RWPE2 (cell line): ENCODE measurements at regions not wholly inside any gene's neighbourhood (a gene's known extent, or its start where the extent isn't known, plus 50 kb on each side); places are given as distances from the start of the nearest gene placed in this dataset.

Source experiments
- ATAC-seq: fragments of 200-7000 bp; cut with Tn5 transposase; 3 replicates; pipeline ENCODE4 v1.9.1; 2021; ENCODE audit warnings: low read depth
- DNase-seq: peaks from one replicate; pipeline ENCODE4 v3.0.0-alpha.2; 2020; ENCODE audit warnings: low spot score
- H3K27ac ChIP-seq: fragments of 450-650 bp; 2 replicates; pipeline ENCODE4 v1.5.1; 2017; ENCODE audit warnings: mild to moderate bottlenecking; ENCODE audit not compliant: poor library complexity, severe bottlenecking
- H3K27me3 ChIP-seq: fragments of 250-450 bp; sonication (Bioruptor Pico); 2 replicates; pipeline ENCODE4 v1.5.1; 2021; ENCODE audit warnings: mild to moderate bottlenecking, moderate library complexity; ENCODE audit not compliant: insufficient read depth, poor library complexity, severe bottlenecking
- H3K36me3 ChIP-seq: fragments of 250-450 bp; sonication (Bioruptor Pico); 2 replicates; pipeline ENCODE4 v1.5.1; 2020; ENCODE audit warnings: low read depth, mild to moderate bottlenecking, moderate library complexity
- H3K4me1 ChIP-seq: fragments of 250-450 bp; sonication (Bioruptor Pico); 2 replicates; pipeline ENCODE4 v1.5.1; 2021; ENCODE audit warnings: mild to moderate bottlenecking, moderate library complexity; ENCODE audit not compliant: insufficient read depth, poor library complexity, severe bottlenecking
- H3K4me3 ChIP-seq: fragments of 250-450 bp; sonication (Bioruptor Pico); 2 replicates; pipeline ENCODE4 v1.5.1; 2021; ENCODE audit warnings: mild to moderate bottlenecking, moderate library complexity; ENCODE audit not compliant: severe bottlenecking
- H3K9me3 ChIP-seq: fragments of 250-450 bp; sonication (Bioruptor Pico); 2 replicates; pipeline ENCODE4 v1.5.1; 2021; ENCODE audit warnings: mild to moderate bottlenecking, moderate library complexity; ENCODE audit not compliant: severe bottlenecking
- CTCF ChIP-seq: fragments of 450-650 bp; IDR thresholded peaks from one replicate; pipeline ENCODE4 v1.5.1; 2017; ENCODE audit warnings: mild to moderate bottlenecking, moderate library complexity; ENCODE audit not compliant: poor library complexity, severe bottlenecking

DNA sequence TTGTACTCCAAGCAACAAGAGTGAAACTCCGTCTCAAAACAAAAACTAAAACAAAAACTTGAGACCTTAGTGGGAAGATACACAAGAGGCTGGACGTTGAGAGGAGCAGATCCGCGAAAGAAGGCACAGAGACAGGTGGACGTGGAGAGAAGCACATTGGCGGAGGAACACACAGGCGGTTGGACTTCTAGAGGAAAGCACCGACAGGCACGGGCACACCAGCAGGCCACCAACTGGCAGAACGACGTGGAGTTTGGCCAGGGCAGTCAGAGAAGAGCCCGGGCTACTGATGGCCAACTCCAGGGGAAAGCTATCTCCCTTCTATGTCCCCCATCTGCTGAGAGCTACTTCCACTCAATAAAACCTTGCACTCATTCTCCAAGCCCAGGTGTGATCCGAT is 482.7 kb downstream of the GABRG2 start:
- Histone ChIP-seq H3K4me3 (no peak overlapping the region), H3K27ac (no peak overlapping the region), H3K4me1 (no peaks in the 10 kb centered on the region), H3K9me3 (peaks cover 5% of the 10 kb centered on the region), H3K27me3 (no peaks in the 10 kb centered on the region), H3K36me3 (no peaks in the 10 kb centered on the region)
- ATAC-seq: no peak
- TF ChIP-seq CTCF: no peak
- no peak for DNase-seq

DNA sequence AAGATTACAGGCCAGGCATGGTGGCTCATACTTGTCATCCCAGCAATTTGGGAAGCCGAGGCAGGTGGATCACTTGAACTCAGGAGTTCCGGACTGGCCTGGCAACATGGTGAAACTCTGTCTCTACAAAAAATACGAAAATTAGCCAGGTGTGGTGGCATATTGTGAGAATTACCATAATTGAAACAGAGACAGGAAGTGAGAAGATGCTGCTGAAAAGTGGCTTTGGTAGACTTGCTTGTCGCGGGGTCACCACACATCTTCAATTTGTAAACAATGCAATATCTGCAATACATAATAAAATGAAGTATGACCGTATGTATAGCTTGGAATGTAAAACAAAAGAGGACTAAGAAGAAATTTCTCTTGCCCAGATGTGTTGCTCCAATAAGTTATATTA is 490.5 kb downstream of the GABRG2 start:
- ATAC-seq: no peak
- peaks cover 28% of the 10 kb centered on the region for H3K9me3 ChIP-seq
- no peak for TF ChIP-seq CTCF

GRCh38 chr5:162567644-162568043 is 500.1 kb downstream of the GABRG2 start:
- ATAC-seq (no peak), DNase-seq (no peak)
- H3K27ac ChIP-seq: no peak overlapping the region
- no peak overlapping the region for H3K4me3 ChIP-seq
- H3K4me1 ChIP-seq: no peaks in the 10 kb centered on the region
- no peaks in the 10 kb centered on the region for H3K36me3 ChIP-seq
- peaks cover 5% of the 10 kb centered on the region for H3K9me3 ChIP-seq
- TF ChIP-seq CTCF: no peak
- no peaks in the 10 kb centered on the region for H3K27me3 ChIP-seq

More for the DNA sequence above, 490.5 kb downstream of the GABRG2 start:
- DNase-seq: no peak
- Histone ChIP-seq H3K4me3 (no peak overlapping the region), H3K4me1 (no peaks in the 10 kb centered on the region), H3K27ac (no peak overlapping the region), H3K27me3 (peaks cover 5% of the 10 kb centered on the region), H3K36me3 (peaks cover 4% of the 10 kb centered on the region; the same call in 1 of the 2 replicates)

DNA sequence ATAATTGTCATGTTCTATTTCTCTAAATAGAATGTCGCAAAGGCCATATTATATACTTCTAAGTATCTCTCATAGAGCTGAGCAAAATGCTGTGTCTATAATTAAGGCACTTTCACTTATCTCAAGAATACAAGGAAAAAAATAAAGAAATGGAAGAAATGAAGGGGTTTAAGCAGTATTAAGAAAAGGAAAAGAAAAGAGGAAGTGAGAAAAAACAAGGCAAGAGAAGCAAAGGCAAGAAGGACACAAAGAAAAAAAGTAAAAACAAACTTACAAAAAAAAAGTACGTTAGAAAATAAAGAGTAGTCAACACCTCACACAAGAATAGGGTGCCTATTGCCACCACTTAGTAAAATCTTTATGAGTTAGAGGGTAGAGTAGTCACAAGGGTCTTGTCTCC is 506.2 kb downstream of the GABRG2 start:
- TF ChIP-seq CTCF: no peak

GRCh38 chr5:162591724-162592123 is 524.2 kb downstream of the GABRG2 start:
- DNase-seq: no peak
- H3K27me3 ChIP-seq: no peaks in the 10 kb centered on the region
- ATAC-seq: no peak
- no peak overlapping the region for H3K4me3 ChIP-seq
- TF ChIP-seq CTCF: no peak
- peaks cover 3% of the 10 kb centered on the region for H3K4me1 ChIP-seq
- peaks cover 7% of the 10 kb centered on the region for H3K9me3 ChIP-seq
- H3K36me3 ChIP-seq: no peaks in the 10 kb centered on the region
- no peak overlapping the region for H3K27ac ChIP-seq

More for the DNA sequence above, 506.2 kb downstream of the GABRG2 start:
- Histone ChIP-seq H3K36me3 (no peaks in the 10 kb centered on the region), H3K9me3 (peaks cover 1% of the 10 kb centered on the region), H3K4me3 (no peak overlapping the region), H3K27me3 (peaks cover 6% of the 10 kb centered on the region), H3K27ac (no peak overlapping the region), H3K4me1 (no peaks in the 10 kb centered on the region)
- ATAC-seq (no peak), DNase-seq (no peak)
